ENCODE measurements at regions not wholly inside any gene's neighbourhood (a gene's known extent, or its start where the extent isn't known, plus 50 kb on each side); places are given as distances from the start of the nearest gene placed in this dataset.

- H3K4me3 ChIP-seq (replicated peaks; ENCODE audit: low read depth, low read length) = no peak overlapping the region
- no peak for DNase-seq (ENCODE audit: extremely low read depth, low read depth)
- no peak for TF ChIP-seq CTCF (IDR thresholded peaks at IDR 0.05; ENCODE audit: low read depth, low read length, missing control alignments)
Observed at GRCh38 chr2:226336283-226336682, 463.3 kb downstream of the IRS1 start.

GRCh38 chr2:226334981-226335720 is 464.5 kb downstream of the IRS1 start:
- DNase-seq (ENCODE audit: extremely low read depth, low read depth) = no peak
- no peak for TF ChIP-seq CTCF (IDR thresholded peaks at IDR 0.05; ENCODE audit: low read depth, low read length, missing control alignments)
- no peak overlapping the region for H3K4me3 ChIP-seq (replicated peaks; ENCODE audit: low read depth, low read length)

GRCh38 chr2:226333388-226333787 is 466.2 kb downstream of the IRS1 start:
- no peak overlapping the region for H3K4me3 ChIP-seq (replicated peaks; ENCODE audit: low read depth, low read length)
- TF ChIP-seq CTCF (IDR thresholded peaks at IDR 0.05; ENCODE audit: low read depth, low read length, missing control alignments) = no peak
- DNase-seq (ENCODE audit: extremely low read depth, low read depth) = no peak

- no peak for DNase-seq (ENCODE audit: extremely low read depth, low read depth)
- H3K4me3 ChIP-seq (replicated peaks; ENCODE audit: low read depth, low read length) = no peak overlapping the region
- TF ChIP-seq CTCF (IDR thresholded peaks at IDR 0.05; ENCODE audit: low read depth, low read length, missing control alignments) = no peak
Observed at GRCh38 chr2:226330206-226330605, 469.4 kb downstream of the IRS1 start.

- no peak overlapping the region for H3K4me3 ChIP-seq (replicated peaks; ENCODE audit: low read depth, low read length)
- no peak for TF ChIP-seq CTCF (IDR thresholded peaks at IDR 0.05; ENCODE audit: low read depth, low read length, missing control alignments)
- DNase-seq (ENCODE audit: extremely low read depth, low read depth) = no peak
Observed at GRCh38 chr2:226329180-226329579, 470.4 kb downstream of the IRS1 start.

GRCh38 chr2:226327830-226328229 is 471.8 kb downstream of the IRS1 start:
- H3K4me3 ChIP-seq (replicated peaks; ENCODE audit: low read depth, low read length) = no peak overlapping the region
- no peak for TF ChIP-seq CTCF (IDR thresholded peaks at IDR 0.05; ENCODE audit: low read depth, low read length, missing control alignments)
- DNase-seq (ENCODE audit: extremely low read depth, low read depth) = no peak

- TF ChIP-seq CTCF (IDR thresholded peaks at IDR 0.05; ENCODE audit: low read depth, low read length, missing control alignments) = no peak
- H3K4me3 ChIP-seq (replicated peaks; ENCODE audit: low read depth, low read length) = no peak overlapping the region
- DNase-seq (ENCODE audit: extremely low read depth, low read depth) = no peak
Observed at GRCh38 chr2:226325526-226325925, 474.1 kb downstream of the IRS1 start.

Measured in HFF-Myc (cell line).